ENCODE measurements at regions not wholly inside any gene's neighbourhood (a gene's known extent, or its start where the extent isn't known, plus 50 kb on each side); places are given as distances from the start of the nearest gene placed in this dataset.

GRCh38 chr5:147015405-147015804 is 136.8 kb upstream of the PPP2R2B start:
- H2AK5ac ChIP-seq (ENCODE audit: low read depth, low read length) = no peak overlapping the region
- no peaks in the 10 kb centered on the region for H3K36me3 ChIP-seq (replicated peaks in 1 of 2; ENCODE audit: control insufficient read depth in 2 of 2, insufficient read depth in 2 of 2, low read length in 2 of 2)
- WGBS, 2 donors (ENCODE audit: extremely low coverage in 2 of 2, insufficient read length in 2 of 2, insufficient replicate concordance in 1 of 2) = no CpG with 5 or more reads among the region's 3 CpGs

GRCh38 chr5:147017191-147017590 is 138.6 kb upstream of the PPP2R2B start:
- Histone ChIP-seq H2AK5ac (ENCODE audit: low read depth, low read length) (no peak overlapping the region), H3K23ac (ENCODE audit: low read depth, low read length, poor library complexity) (no peak overlapping the region), H2AFZ (ENCODE audit: low read length) (no peak overlapping the region), H2BK120ac (ENCODE audit: low read depth, low read length) (no peak overlapping the region), H3K18ac (ENCODE audit: low read length) (no peak overlapping the region), H3K27ac (replicated peaks; ENCODE audit: low read length) (no peak overlapping the region), H4K8ac (ENCODE audit: low read depth, low read length) (no peak overlapping the region), H3K14ac (ENCODE audit: low read length) (no peak overlapping the region), H3K4ac (ENCODE audit: low read length) (no peak overlapping the region), H3K4me2 (ENCODE audit: insufficient read depth, low read length, poor library complexity, severe bottlenecking) (no peak overlapping the region), H3K4me3 (ENCODE audit: low read length in 2 of 2) (no peak overlapping the region), H3K79me1 (ENCODE audit: low read depth, low read length) (no peaks in the 10 kb centered on the region), H2BK15ac (ENCODE audit: low read length) (no peak overlapping the region), H2BK12ac (ENCODE audit: low read length) (no peak overlapping the region), H3K36me3 (replicated peaks in 1 of 2; ENCODE audit: control insufficient read depth in 2 of 2, insufficient read depth in 2 of 2, low read length in 2 of 2) (no peaks in the 10 kb centered on the region), H3K9ac (ENCODE audit: low read depth, low read length, poor library complexity) (no peak overlapping the region), H4K91ac (ENCODE audit: low read depth, low read length, poor library complexity) (no peak overlapping the region), H3K27me3 (ENCODE audit: control insufficient read depth in 3 of 3, insufficient read depth in 3 of 3, low read depth in 1 of 3, low read length in 3 of 3) (peaks cover 0 to 4% (median 2%) of the 10 kb centered on the region in 3 experiments), H2BK5ac (ENCODE audit: low read length) (no peak overlapping the region), H3K9me3 (replicated peaks in 1 of 2; ENCODE audit: control insufficient read depth in 2 of 2, insufficient read depth in 1 of 2, low read depth in 1 of 2, low read length in 2 of 2) (no peaks in the 10 kb centered on the region), H3K4me1 (ENCODE audit: control insufficient read depth in 2 of 2, insufficient read depth in 1 of 2, low read depth in 1 of 2, low read length in 2 of 2) (peaks cover 0 to 2% of the 10 kb centered on the region in 2 donors)
- no peak for DNase-seq (ENCODE audit: low spot score)
- WGBS, 2 donors (ENCODE audit: extremely low coverage in 2 of 2, insufficient read length in 2 of 2, insufficient replicate concordance in 1 of 2) = no CpG with 5 or more reads among the region's 3 CpGs

More at GRCh38 chr5:147015405-147015804, 136.8 kb upstream of the PPP2R2B start:
- Histone ChIP-seq H4K91ac (ENCODE audit: low read depth, low read length, poor library complexity) (no peak overlapping the region), H3K27ac (replicated peaks; ENCODE audit: low read length) (no peak overlapping the region), H3K18ac (ENCODE audit: low read length) (no peak overlapping the region), H2BK120ac (ENCODE audit: low read depth, low read length) (no peak overlapping the region), H2AFZ (ENCODE audit: low read length) (no peak overlapping the region), H4K8ac (ENCODE audit: low read depth, low read length) (no peak overlapping the region), H3K79me1 (ENCODE audit: low read depth, low read length) (no peaks in the 10 kb centered on the region), H3K4ac (ENCODE audit: low read length) (no peak overlapping the region), H3K4me3 (ENCODE audit: low read length in 2 of 2) (no peak overlapping the region), H2BK12ac (ENCODE audit: low read length) (no peak overlapping the region), H2BK5ac (ENCODE audit: low read length) (no peak overlapping the region), H3K4me1 (ENCODE audit: control insufficient read depth in 2 of 2, insufficient read depth in 1 of 2, low read depth in 1 of 2, low read length in 2 of 2) (peaks cover 0 to 2% of the 10 kb centered on the region in 2 donors), H3K27me3 (ENCODE audit: control insufficient read depth in 3 of 3, insufficient read depth in 3 of 3, low read depth in 1 of 3, low read length in 3 of 3) (peaks cover 0 to 4% (median 0%) of the 10 kb centered on the region in 3 experiments), H3K9ac (ENCODE audit: low read depth, low read length, poor library complexity) (no peak overlapping the region), H3K14ac (ENCODE audit: low read length) (no peak overlapping the region), H3K4me2 (ENCODE audit: insufficient read depth, low read length, poor library complexity, severe bottlenecking) (no peak overlapping the region), H2BK15ac (ENCODE audit: low read length) (no peak overlapping the region), H3K9me3 (replicated peaks in 1 of 2; ENCODE audit: control insufficient read depth in 2 of 2, insufficient read depth in 1 of 2, low read depth in 1 of 2, low read length in 2 of 2) (peaks cover 0 to 3% of the 10 kb centered on the region in 2 donors), H3K23ac (ENCODE audit: low read depth, low read length, poor library complexity) (no peak overlapping the region)
- no peak for DNase-seq (ENCODE audit: low spot score)

GRCh38 chr5:147017621-147018020 is 139.1 kb upstream of the PPP2R2B start:
- H2BK15ac ChIP-seq (ENCODE audit: low read length) = no peak overlapping the region
- no peak overlapping the region for H4K8ac ChIP-seq (ENCODE audit: low read depth, low read length)
- H3K9ac ChIP-seq (ENCODE audit: low read depth, low read length, poor library complexity) = no peak overlapping the region
- H2BK5ac ChIP-seq (ENCODE audit: low read length) = no peak overlapping the region
- H3K4ac ChIP-seq (ENCODE audit: low read length) = no peak overlapping the region
- no peak overlapping the region for H2AFZ ChIP-seq (ENCODE audit: low read length)
- H2BK120ac ChIP-seq (ENCODE audit: low read depth, low read length) = no peak overlapping the region
- H3K4me1 ChIP-seq (ENCODE audit: control insufficient read depth in 2 of 2, insufficient read depth in 1 of 2, low read depth in 1 of 2, low read length in 2 of 2) = peaks cover 0 to 2% of the 10 kb centered on the region in 2 donors
- H3K18ac ChIP-seq (ENCODE audit: low read length) = no peak overlapping the region
- H2BK12ac ChIP-seq (ENCODE audit: low read length) = no peak overlapping the region
- no peak overlapping the region for H4K91ac ChIP-seq (ENCODE audit: low read depth, low read length, poor library complexity)
- peaks cover 0 to 4% (median 2%) of the 10 kb centered on the region in 3 experiments for H3K27me3 ChIP-seq (ENCODE audit: control insufficient read depth in 3 of 3, insufficient read depth in 3 of 3, low read depth in 1 of 3, low read length in 3 of 3)
- no peaks in the 10 kb centered on the region for H3K9me3 ChIP-seq (replicated peaks in 1 of 2; ENCODE audit: control insufficient read depth in 2 of 2, insufficient read depth in 1 of 2, low read depth in 1 of 2, low read length in 2 of 2)
- H3K14ac ChIP-seq (ENCODE audit: low read length) = no peak overlapping the region
- no peak overlapping the region for H3K4me3 ChIP-seq (ENCODE audit: low read length in 2 of 2)
- DNase-seq (ENCODE audit: low spot score) = no peak
- no peaks in the 10 kb centered on the region for H3K36me3 ChIP-seq (replicated peaks in 1 of 2; ENCODE audit: control insufficient read depth in 2 of 2, insufficient read depth in 2 of 2, low read length in 2 of 2)
- no peak overlapping the region for H3K27ac ChIP-seq (replicated peaks; ENCODE audit: low read length)
- H3K79me1 ChIP-seq (ENCODE audit: low read depth, low read length) = no peaks in the 10 kb centered on the region
- H3K23ac ChIP-seq (ENCODE audit: low read depth, low read length, poor library complexity) = no peak overlapping the region
- no peak overlapping the region for H2AK5ac ChIP-seq (ENCODE audit: low read depth, low read length)
- no peak overlapping the region for H3K4me2 ChIP-seq (ENCODE audit: insufficient read depth, low read length, poor library complexity, severe bottlenecking)

- H3K14ac ChIP-seq (ENCODE audit: low read length) = no peak overlapping the region
- no peak overlapping the region for H2AK5ac ChIP-seq (ENCODE audit: low read depth, low read length)
- H4K91ac ChIP-seq (ENCODE audit: low read depth, low read length, poor library complexity) = no peak overlapping the region
- no peak overlapping the region for H2BK5ac ChIP-seq (ENCODE audit: low read length)
- no peak for DNase-seq (ENCODE audit: low spot score)
- H2BK120ac ChIP-seq (ENCODE audit: low read depth, low read length) = no peak overlapping the region
- H3K4ac ChIP-seq (ENCODE audit: low read length) = no peak overlapping the region
- H3K18ac ChIP-seq (ENCODE audit: low read length) = no peak overlapping the region
- no peak overlapping the region for H2AFZ ChIP-seq (ENCODE audit: low read length)
- no peaks in the 10 kb centered on the region for H3K36me3 ChIP-seq (replicated peaks in 1 of 2; ENCODE audit: control insufficient read depth in 2 of 2, insufficient read depth in 2 of 2, low read length in 2 of 2)
- H3K9ac ChIP-seq (ENCODE audit: low read depth, low read length, poor library complexity) = no peak overlapping the region
- peaks cover 0 to 2% of the 10 kb centered on the region in 2 donors for H3K4me1 ChIP-seq (ENCODE audit: control insufficient read depth in 2 of 2, insufficient read depth in 1 of 2, low read depth in 1 of 2, low read length in 2 of 2)
- H3K9me3 ChIP-seq (replicated peaks in 1 of 2; ENCODE audit: control insufficient read depth in 2 of 2, insufficient read depth in 1 of 2, low read depth in 1 of 2, low read length in 2 of 2) = no peaks in the 10 kb centered on the region
- no peak overlapping the region for H3K4me2 ChIP-seq (ENCODE audit: insufficient read depth, low read length, poor library complexity, severe bottlenecking)
- no peak overlapping the region for H3K27ac ChIP-seq (replicated peaks; ENCODE audit: low read length)
- no peak overlapping the region for H3K4me3 ChIP-seq (ENCODE audit: low read length in 2 of 2)
- no peaks in the 10 kb centered on the region for H3K79me1 ChIP-seq (ENCODE audit: low read depth, low read length)
- WGBS, 2 donors (ENCODE audit: extremely low coverage in 2 of 2, insufficient read length in 2 of 2, insufficient replicate concordance in 1 of 2) = no CpG with 5 or more reads among the region's 1 CpG
- no peak overlapping the region for H2BK12ac ChIP-seq (ENCODE audit: low read length)
- H2BK15ac ChIP-seq (ENCODE audit: low read length) = no peak overlapping the region
- no peak overlapping the region for H4K8ac ChIP-seq (ENCODE audit: low read depth, low read length)
- no peak overlapping the region for H3K23ac ChIP-seq (ENCODE audit: low read depth, low read length, poor library complexity)
- H3K27me3 ChIP-seq (ENCODE audit: control insufficient read depth in 3 of 3, insufficient read depth in 3 of 3, low read depth in 1 of 3, low read length in 3 of 3) = peaks cover 0 to 4% (median 2%) of the 10 kb centered on the region in 3 experiments
These were observed 140.3 kb upstream of the PPP2R2B start for GRCh38 chr5:147018812-147019211.

Data from neuronal stem cell (in vitro differentiated cells).